ENCODE measurements at regions not wholly inside any gene's neighbourhood (a gene's known extent, or its start where the extent isn't known, plus 50 kb on each side); places are given as distances from the start of the nearest gene placed in this dataset.
"Not testable (repeated sequence)": the region's sequence is repeated elsewhere in the genome, so short reads cannot be mapped to it uniquely, and the experiment has no call there.

DNA sequence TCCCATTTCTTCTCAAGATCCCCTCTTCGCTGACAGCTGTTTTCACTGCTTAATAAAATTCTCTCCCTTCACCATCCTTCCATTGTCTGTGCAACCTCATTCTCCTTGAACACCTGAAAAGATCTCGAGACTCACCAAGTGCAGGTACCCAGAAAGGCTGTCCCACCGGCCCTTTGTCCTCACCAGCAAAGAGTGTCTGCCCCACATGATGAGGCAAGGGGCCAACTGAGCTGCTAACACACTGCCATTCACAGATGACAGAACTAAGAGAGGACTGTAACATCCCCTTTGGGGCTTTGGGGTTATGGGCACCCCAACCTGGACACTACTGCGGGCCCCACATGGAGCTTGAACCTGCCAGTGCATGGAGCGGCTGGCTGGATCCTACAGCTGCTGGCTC is 771.4 kb upstream of the MIR17HG start:
- DNase-seq (ENCODE audit: low read depth), result no peak

DNA sequence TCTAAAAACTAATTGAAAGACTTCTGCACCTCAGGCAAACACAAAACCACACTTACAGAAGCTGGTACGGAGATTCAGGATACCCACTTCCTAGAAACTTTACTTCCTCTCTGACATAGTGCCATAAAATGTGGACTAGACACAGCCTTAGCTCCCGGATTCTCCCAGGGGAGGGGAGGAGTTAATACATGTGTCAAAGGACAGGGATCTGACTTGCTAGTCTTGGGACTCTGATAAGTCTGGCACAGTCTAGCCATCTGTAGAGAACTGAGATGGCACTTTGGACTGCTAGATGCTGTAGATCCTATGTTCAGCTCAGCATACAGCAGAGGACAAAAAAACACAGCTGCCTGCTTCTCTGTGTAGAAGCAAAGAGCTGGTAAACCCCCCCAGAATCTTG is 769.8 kb upstream of the MIR17HG start:
- no peak for DNase-seq (ENCODE audit: low read depth)

DNA sequence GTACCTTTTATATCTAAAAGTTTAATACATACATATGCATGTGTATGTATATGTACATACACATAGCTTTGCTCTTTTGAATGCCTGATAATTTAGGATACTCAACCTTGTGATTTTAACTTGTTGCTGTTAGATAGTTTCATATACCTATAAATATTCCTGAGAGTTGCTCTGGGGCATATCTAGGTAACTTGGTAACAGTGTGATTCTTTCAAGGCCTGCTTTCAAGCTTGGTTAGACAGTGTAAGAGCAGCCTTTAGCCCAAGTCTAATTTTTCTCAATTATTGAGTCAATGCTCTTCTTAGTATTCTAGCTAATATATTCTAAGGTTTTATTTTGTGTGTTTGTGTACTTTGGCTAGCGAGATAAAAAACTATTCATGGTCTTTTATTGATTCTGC is 762.1 kb upstream of the MIR17HG start:
- no peak for DNase-seq (ENCODE audit: low read depth)

DNA sequence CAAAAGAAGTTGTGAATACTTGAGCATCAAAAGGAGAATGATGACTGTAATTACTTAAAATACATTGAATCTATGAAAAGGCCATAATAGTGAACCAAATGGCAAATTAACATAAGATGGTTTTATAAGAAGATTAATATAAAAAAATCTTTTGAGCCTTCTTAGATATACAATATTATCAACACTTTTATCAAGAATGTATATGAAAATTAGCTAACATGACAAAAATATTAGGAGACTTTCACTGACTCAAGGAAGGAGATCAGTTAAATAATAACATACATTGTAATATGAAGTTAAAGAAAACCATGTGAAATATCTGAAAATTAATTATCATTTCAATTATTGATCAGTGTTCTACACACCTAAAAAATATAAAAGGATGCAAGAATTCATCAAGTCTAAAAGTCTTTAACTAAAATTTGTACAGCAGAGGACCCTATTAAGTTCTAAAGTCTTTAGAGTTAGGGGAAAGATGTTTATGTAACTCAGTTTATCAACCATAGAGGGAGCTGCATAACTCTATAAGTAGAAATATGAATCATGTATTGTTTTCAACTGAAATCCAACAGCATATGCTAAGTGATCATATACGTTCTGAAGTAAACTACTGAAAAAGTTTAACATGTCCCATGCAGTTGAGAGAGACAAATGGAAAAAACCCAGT is 756.1 kb upstream of the MIR17HG start:
- no peak for DNase-seq (ENCODE audit: low read depth)

DNA sequence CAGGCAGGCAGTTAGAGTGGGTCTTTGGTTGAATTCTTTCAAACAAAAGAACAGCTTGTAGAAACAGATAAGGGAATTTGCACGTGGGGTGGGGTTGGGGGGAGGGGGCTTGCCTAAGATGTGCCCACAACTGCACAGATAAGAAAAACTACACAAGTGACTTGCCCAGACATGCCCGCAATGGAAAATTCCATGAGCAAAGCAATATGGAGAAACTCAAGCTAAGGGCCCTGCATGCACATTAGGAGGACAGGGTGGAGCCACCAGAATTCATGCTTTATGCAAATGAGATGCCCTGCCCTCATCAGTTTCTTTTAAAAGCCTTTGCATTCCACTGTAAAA is 755.6 kb upstream of the MIR17HG start:
- DNase-seq (ENCODE audit: low read depth), result no peak

DNA sequence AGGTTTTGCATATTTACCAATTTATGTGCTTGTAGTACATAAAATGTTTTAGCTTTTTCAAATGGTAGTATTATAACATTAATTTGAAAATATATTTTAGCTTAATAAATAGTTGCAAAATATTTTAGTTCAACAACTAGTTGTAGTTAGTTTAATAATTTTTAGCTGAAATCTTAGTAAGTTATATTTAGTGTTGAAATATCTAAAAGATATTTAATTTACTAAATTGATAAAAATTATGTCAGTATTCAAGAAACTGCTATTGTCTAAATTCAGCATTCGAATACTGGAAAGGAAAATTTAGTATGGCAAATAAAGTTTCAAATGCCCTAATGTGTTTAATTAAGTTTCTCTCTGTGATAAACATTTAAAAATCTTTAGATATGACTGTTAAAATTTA is 754.5 kb upstream of the MIR17HG start:
- DNase-seq (ENCODE audit: low read depth), result no peak

DNA sequence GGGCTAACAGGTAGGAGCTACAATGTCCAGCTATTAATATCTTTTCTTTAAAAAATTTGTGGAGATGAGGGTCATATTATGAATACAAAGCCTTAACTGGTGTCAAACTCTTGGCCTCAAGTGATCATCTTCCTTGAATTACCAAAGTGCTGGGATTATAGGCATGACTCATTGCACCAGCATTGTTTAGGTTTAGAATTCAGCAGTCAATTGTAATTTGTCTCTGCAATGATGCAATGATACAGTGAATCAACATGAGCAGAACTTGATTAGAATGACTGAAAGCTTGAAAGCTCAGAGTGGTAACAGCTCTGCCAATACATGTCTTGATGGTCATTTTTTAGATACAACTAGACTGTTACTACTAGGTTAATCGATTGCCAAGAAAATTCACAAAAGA is 752.8 kb upstream of the MIR17HG start:
- peak; percentile 54 for DNase-seq (ENCODE audit: low read depth)

DNA sequence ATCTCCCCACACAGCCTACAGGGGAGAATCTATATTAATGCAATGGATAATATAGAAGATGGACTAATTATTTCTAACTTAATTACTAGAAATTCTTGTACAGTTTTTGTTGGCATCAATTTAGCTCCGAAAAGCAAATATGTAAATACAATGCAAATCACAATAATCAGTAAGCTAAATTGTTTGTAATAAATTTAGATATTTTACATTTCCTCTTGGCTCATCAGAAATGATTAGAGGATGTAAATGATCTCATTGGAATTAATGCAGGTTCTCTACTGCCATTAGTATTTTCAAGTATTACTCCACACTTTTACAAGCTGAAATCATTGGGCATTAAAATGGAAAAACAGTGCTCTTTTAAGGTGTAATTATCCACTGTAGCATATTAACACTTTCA is 741.8 kb upstream of the MIR17HG start:
- no peak for DNase-seq (ENCODE audit: low read depth)

DNA sequence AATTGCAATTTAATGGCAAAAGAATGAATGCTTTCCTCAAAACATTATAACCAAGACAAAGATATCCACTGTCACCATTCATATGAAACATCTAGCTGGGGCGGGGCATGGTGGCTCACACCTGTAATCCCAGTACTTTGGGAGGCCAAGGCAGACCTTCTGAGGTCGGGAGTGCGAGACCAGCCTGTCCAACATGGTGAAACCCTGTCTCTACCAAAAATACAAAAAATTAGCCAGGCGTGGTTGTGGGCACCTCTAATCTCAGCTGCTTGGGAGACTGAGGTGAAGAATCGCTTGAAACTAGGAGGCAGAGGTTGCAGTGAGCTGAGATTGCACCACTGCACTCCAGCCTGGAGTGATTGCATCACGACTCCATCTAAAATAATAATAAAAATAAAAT is 740.6 kb upstream of the MIR17HG start:
- DNase-seq (ENCODE audit: low read depth), result not testable (repeated sequence)

DNA sequence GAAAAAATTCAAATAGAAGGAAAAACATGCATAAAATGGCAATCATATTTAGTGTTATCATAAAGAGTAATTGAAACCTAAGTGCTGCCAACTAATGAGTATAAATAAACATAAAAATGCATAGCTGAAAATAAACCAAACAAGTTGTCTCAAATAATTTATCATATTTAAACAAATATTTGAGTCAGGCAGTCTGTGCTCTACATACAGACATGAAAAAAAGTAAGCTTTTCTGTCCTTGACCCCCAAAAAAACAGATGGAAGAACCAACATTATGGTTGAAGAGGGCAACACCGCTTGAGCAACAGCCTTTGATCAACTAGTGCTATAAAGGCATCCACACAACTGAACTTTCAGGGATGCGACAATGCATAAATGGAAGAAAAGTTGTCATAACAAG is 735.1 kb upstream of the MIR17HG start:
- DNase-seq (ENCODE audit: low read depth), result no peak

DNA sequence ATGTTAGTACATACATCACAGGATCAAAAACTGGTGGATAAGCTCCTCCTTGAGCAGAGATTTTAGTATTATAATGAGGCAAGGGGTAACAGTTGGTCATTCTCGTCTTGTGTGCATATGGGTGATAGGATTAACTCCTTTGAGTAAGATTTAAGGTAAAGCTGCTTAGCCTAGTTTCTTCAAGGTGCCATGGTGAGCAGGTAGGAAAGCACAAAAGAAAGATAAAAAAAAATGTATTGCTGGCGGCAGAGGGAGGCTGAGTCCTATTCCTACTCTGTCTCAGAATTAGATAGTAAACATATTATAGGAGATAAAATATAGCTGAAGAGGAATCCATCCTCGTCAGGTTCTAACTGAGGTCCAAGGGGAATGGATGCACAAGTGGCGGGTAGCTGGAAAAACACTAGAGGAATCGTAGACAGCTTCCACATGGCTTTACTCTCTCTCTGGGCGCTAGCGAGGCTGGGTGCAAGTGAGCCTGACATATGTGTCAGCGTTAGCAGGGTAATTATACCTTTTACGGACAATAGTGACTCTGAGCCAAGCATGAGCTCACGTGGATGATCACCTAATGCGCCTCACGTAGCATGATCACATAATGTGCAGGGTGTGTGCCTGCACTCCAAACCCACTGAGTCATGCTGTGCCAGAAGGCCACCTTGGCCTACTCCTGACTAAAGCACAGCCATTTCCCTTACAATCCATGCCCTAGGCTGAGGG is 734.3 kb upstream of the MIR17HG start:
- no peak for DNase-seq (ENCODE audit: low read depth)

DNA sequence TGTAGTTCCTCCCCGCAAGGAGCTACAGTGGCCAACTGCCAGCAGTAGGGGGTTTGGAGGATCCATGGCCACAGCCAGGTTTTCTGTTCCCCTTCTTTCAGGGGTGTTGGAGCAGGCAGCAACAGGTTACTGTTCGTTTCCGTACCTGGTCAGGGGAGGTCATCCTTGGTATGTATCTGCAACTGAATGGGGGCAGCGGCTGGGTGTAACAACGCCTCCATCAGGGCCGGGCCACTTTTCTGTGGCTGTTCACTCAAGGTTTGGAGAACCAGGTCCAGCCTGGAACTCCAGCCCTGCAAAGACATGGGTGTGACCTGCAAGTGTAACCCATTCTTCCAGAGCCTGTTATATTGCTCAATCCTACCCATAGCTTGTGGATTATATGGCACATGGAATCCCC is 732.3 kb upstream of the MIR17HG start:
- DNase-seq (ENCODE audit: low read depth), result no peak

DNA sequence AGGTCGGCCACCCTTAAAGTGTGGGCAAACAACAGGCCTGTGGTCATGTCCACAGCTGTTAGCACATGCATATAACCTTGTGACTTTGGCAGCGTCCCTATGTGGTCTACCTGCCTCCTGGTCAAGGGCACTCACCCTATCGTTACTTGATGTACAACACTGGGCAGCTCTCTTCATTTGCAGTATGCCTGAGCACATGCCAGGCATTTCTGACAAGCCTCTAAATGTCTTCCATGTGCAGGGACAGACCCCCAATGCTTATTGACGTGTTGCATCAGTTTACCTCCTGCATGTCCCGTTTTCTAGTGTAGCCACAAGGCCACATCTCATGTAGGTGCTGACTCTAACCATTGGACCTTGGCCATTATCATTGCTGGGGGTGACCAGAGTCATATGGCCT is 731.7 kb upstream of the MIR17HG start:
- no peak for DNase-seq (ENCODE audit: low read depth)

DNA sequence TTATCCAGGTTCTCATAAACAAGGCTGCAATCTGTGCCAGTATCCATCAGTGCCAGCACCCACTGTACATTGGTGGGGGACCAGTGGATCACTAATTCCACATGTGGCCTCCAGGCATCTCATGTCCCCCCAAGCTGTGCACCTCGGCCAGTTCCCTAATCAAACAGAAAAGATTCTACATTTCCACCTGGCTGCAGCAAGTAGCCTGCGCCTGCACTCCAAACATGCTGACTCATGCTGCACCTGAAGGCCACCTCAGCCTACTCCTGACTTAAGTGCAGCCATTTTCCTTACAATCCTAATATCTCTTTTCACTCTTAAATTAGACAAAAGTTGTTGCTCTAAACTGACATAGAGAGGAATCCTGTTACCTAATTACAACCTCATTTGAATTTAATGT is 729.4 kb upstream of the MIR17HG start:
- DNase-seq (ENCODE audit: low read depth), result no peak

DNA sequence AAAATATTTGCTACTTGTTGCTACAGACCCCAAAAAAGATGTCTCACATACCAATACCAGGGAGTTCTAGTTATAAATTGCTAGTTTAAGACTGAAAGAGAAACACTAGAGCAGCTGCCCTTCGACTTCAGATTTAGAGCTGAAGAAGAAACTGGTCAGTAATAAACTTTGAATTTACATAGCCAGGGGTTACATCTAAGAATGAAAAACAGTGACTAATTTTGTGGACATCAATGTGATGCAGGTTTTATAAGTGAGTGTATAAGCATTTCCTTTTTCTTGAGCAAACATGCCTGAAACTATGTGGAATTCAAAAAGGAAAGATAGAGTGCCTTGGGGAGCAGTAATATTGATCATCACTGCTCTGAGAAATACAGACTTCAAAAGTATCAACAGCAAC is 724.9 kb upstream of the MIR17HG start:
- DNase-seq (ENCODE audit: low read depth), result peak; percentile 26

DNA sequence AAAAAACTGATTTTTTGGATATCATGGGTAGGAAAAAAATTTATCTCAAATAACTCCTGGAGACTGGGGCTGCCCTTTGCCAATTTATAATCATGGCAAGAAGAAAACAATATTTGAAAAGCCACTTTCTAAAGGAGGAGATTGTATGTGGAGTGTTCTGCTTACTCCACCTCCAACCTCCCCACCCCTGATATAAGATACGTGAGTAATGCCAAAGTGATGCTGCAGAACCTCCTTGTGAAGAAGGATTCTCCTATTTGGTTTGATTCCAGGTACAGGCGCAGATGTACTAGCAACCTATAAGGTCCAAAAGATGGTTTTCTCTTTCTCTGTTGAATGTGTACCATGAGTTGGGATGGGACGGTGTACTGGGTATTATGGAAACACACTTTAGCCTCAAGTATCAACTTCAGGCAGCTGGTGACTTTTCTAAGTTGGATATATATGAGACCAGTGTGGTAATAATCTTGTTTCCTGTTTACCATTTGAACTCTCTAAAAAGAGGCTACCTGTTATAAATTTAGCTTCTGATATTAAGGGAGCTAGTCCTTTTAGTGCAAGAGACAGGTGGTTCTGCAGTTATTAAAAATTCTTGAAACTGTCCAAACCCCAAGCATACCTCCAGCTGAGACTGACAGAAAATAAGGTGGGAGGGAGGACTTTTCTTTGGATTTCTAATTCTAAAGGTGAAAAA is 724.0 kb upstream of the MIR17HG start:
- no peak for DNase-seq (ENCODE audit: low read depth)

DNA sequence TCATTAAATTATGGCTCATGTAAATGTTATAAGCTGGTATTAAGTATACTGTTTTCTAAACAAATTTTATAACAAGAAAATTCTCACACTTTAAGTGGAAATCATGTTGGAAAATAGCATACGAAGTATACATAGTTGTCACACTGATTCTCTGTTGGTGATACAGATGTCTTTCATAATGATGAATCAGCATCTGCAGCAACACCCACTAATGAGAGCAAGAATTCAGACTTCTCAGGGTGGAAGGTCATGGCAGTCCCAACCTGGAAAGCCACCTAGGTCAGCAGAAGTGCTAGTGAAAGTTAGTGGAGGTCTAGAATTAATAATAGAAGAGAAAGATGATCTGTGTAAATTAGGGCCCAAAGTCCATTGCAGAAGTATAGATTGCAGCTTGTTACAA is 719.7 kb upstream of the MIR17HG start:
- DNase-seq (ENCODE audit: low read depth), result no peak

DNA sequence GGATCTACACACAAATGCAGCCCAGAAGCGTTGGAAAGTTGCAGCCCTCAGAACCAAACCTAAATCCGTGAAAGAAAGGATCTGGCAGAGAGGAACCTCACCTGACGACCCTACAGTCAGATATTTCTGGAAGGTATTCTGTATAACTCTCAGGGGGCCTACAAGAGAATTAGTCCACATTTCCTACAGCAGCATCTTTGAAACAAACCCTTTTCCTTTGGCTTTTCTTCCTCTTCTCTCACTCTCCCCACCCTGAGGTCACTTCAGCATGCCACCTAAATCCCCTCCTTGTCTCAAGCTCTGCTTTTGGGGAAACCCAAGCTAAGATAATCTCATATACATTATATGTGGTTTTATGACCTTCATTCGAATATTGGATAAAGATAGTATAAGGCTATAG is 719.0 kb upstream of the MIR17HG start:
- no peak for DNase-seq (ENCODE audit: low read depth)

DNA sequence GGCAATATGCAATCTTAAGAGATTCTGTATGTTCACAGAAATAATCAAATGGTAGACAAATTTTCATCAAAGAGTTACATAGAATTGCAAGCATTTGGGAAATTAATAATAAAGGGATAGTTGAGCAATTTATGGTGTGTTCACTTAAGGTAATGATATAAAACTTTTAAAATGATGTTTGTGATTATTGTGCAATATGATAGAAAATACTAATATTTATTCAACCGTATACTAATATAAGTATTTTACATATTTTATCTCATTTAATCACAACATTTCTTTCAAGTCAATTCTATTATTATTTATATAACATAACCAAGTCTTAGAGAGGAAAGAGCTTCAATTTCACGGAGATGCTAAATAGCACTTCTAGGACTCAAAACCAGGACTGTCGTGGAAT is 716.8 kb upstream of the MIR17HG start:
- no peak for DNase-seq (ENCODE audit: low read depth)

DNA sequence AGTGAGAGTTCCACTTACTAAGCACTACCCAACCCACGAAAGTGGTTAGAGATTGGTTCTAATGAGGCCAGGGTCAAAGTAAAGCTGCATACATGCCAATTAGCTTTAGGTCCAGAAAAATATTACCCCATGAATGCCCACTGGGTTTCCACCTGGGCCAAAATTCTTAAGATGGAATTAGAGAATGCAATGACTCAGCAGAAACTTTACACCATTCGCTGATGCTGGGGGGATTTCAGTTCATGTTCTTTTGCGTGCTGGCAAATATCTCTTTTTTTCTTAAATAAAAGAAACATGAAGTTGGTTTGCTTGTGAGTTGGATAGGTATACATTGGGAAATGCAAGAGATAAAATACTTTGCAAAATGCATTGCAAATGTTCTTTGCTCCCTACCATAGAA is 715.3 kb upstream of the MIR17HG start:
- no peak for DNase-seq (ENCODE audit: low read depth)

DNA sequence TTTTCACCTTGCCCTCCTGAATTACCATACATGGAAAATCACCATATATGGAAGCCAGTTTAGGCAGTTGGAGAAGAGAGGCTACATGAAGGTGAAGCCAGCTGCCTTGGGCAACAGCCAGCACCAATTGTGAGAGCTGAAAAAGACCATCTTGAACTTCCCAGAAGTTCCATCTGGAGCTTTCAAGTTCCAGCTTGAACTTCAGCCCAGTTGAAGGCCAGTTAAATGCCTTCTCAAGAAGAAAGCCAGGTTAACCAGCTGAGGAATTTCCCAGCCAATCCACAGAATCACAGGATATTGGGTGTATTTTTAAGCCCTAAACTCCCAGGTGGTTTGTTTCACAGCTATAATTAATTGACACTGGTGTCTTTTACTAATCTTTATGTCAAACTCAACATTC is 713.6 kb upstream of the MIR17HG start:
- DNase-seq (ENCODE audit: low read depth), result no peak

DNA sequence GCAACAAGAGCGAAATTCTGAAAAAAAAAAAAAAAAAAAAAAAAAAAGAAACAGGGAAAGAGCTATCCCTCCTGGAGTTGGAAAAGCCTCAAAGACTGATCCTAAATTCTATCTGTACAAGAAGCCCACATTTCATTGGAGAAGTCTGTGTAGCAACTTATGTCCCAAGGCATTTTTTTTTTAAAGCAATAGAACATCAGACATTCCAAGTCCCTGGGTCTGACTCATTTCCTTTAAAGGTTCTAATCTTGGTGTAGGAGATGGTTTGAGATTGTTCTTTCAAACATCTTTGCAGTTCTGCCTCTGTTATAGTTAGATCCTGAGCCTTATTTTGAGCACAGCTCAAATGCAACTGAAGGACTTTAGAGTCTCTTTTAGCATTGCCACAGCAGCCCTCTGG is 706.5 kb upstream of the MIR17HG start:
- DNase-seq (ENCODE audit: low read depth), result peak; percentile 65

DNA sequence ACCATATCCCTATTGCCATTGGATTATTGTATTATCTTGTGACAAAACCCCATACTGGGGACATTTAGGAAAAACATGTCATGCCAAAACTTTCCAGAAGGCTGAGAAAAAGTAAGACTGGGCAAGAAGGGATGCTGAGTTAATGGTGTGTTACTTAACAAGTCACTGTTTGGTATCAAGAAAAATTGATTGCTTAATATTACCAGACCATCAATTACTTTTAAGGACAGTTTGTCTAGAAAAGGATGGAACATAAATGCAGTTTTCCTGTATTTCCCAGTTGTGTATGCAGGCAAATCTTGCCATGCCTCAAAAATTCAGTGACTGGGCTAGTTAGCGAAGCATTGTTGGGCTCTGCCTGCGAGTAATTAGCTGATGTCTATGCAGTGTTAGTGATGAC is 705.6 kb upstream of the MIR17HG start:
- DNase-seq (ENCODE audit: low read depth), result no peak

Measured in M059J (cell line).